ENCODE measurements at regions not wholly inside any gene's neighbourhood (a gene's known extent, or its start where the extent isn't known, plus 50 kb on each side); places are given as distances from the start of the nearest gene placed in this dataset.
"Not testable (repeated sequence)": the region's sequence is repeated elsewhere in the genome, so short reads cannot be mapped to it uniquely, and the experiment has no call there.

DNA sequence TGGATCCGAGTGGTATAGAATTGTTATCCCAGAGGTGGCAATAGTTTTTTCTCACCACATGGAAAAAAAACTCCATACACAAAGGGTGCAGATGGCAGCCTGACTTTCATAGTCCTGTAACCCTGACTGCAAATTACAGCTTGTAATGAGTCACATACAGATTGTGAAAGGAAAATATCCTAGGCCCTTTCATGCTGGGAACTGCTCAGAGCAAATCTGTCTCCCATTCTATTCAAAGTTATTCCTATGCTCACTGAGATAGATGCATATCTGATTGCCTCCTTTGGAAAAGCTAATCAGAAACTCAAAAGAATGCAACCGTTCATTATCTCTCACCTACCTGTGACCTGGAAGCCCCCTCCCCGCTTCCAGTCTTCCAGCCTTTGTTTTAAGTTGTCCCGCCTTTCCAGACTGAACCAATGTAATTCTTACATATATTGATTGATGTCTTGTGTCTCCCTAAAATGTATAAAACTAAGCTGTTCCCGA, 108.7 kb upstream of the MAP3K4 start:
- H3K27me3 ChIP-seq: no peaks in the 10 kb centered on the region
- TF ChIP-seq, protein P1, sequence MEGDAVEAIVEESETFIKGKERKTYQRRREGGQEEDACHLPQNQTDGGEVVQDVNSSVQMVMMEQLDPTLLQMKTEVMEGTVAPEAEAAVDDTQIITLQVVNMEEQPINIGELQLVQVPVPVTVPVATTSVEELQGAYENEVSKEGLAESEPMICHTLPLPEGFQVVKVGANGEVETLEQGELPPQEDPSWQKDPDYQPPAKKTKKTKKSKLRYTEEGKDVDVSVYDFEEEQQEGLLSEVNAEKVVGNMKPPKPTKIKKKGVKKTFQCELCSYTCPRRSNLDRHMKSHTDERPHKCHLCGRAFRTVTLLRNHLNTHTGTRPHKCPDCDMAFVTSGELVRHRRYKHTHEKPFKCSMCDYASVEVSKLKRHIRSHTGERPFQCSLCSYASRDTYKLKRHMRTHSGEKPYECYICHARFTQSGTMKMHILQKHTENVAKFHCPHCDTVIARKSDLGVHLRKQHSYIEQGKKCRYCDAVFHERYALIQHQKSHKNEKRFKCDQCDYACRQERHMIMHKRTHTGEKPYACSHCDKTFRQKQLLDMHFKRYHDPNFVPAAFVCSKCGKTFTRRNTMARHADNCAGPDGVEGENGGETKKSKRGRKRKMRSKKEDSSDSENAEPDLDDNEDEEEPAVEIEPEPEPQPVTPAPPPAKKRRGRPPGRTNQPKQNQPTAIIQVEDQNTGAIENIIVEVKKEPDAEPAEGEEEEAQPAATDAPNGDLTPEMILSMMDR (IDR thresholded peaks at IDR 0.05): no peak
- no peaks in the 10 kb centered on the region for H3K9me3 ChIP-seq
- no peak for DNase-seq
- H3K36me3 ChIP-seq: no peaks in the 10 kb centered on the region
- no peak overlapping the region for H3K27ac ChIP-seq
- intact Hi-C loops (cut with DNase I; ENCODE audit: low total_unique reads): no loop called here
- peaks cover 0 to 18% (median under 1%) of the 10 kb centered on the region in 4 donors for H3K4me1 ChIP-seq
- no peak overlapping the region for H3K4me3 ChIP-seq

DNA sequence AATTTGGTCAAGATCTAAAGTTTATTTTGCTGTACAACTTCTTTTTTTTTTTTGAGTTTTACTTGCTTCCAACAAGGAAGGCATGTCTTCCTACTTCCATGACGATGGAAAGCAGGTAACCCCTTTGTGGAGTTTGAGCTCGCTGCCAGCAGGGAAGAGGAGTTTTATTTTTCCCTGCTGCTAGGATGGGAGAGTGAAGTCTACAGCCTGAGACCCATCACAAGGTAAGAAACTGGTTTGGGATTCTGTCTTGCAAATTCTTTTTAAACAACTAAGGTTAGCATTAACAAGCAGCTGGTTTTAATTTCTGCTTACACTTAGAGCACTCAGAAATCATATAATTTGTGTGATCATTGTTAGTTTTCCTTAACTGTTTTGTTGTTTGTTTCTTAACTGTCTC, 108.0 kb upstream of the MAP3K4 start:
- intact Hi-C loops (cut with DNase I; ENCODE audit: low total_unique reads): no loop called here

DNA sequence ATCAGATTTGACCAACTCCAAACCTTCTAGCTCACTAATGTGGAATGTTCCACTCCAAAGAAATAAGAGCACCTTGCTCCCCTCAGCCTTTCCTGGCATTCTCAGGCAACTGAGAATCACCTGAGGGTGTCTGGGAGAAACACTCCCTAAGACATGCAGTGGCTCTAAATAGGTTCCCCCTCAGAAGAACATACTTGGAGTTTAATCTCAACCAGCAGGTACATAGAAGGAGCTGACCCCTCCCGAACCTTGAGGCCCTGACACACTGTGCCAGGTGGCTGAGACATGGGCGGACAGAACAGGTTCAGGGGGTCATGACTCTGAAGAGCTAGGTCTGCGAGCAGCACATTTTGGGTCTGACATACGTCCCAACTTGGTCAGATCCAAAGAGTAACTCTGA, 107.6 kb upstream of the MAP3K4 start:
- H3K4me3 ChIP-seq: no peak overlapping the region
- H3K4me1 ChIP-seq: peaks cover 0 to 30% (median 5%) of the 10 kb centered on the region in 4 donors
- no peak overlapping the region for H3K27ac ChIP-seq
- H3K9me3 ChIP-seq: no peaks in the 10 kb centered on the region
- intact Hi-C loops (cut with DNase I; ENCODE audit: low total_unique reads): no loop called here
- no peaks in the 10 kb centered on the region for H3K36me3 ChIP-seq
- H3K27me3 ChIP-seq: no peaks in the 10 kb centered on the region
- DNase-seq: no peak
- TF ChIP-seq, protein P1 (IDR thresholded peaks at IDR 0.05): no peak

More for the DNA sequence above, 108.0 kb upstream of the MAP3K4 start:
- Histone ChIP-seq H3K27ac (no peak overlapping the region), H3K4me1 (peaks cover 0 to 25% (median 4%) of the 10 kb centered on the region in 4 donors), H3K9me3 (no peaks in the 10 kb centered on the region), H3K27me3 (no peaks in the 10 kb centered on the region), H3K36me3 (no peaks in the 10 kb centered on the region), H3K4me3 (no peak overlapping the region)
- TF ChIP-seq, protein P1 (IDR thresholded peaks at IDR 0.05): no peak
- no peak for DNase-seq

DNA sequence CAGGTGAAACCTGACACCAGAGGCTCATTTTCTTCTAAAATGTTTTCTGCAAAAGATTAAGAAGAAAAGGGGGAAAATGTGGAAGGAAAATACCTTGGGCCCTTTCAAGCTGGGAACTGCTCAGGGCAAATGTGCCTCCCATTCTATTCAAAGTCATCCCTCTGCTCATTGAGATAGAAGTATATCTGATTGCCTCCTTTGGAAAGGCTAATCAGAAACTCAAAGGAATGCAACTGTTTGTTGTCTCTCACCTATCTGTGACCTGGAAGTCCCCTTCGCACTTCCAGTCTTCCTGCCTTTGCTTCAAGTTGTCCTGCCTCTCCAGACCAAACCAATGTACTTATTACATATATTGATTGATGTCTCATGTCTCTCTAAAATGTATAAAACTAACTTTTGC, 102.4 kb upstream of the MAP3K4 start:
- H3K27me3 ChIP-seq; H3K36me3 ChIP-seq; DNase-seq; H3K9me3 ChIP-seq; intact Hi-C loops (cut with DNase I; ENCODE audit: low total_unique reads); H3K4me3 ChIP-seq: not testable (repeated sequence)
- Histone ChIP-seq H3K4me1 (peaks cover 0 to 38% (median 10%) of the 10 kb centered on the region in 4 donors), H3K27ac (peak overlapping the region in 1 of 2 donors; percentile 47)

DNA sequence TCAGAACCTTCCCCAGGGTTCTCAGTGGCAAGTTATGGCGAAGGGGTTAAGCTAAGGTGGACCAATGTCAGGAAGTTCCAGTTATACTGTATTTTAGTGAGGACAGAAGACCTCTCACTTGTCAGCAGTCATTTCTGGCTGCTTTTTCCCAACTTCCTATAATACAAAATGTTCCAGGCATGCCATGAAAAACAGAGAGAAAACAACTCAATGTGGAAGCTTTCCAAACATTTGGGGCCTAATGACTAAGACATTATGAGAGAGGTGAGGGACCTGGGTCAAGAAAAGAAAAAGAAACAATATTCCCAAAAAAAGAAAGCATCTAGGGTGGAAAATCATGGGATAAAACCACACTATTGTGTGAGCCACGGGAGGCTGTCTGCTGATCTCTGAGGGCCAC, 99.9 kb upstream of the MAP3K4 start:
- Histone ChIP-seq H3K27ac (peak overlapping the region; percentile 43 to 47), H3K27me3 (no peaks in the 10 kb centered on the region), H3K4me3 (no peak overlapping the region), H3K4me1 (peaks cover 0 to 38% (median 10%) of the 10 kb centered on the region in 4 donors), H3K36me3 (no peaks in the 10 kb centered on the region), H3K9me3 (no peaks in the 10 kb centered on the region)
- no peak for DNase-seq
- intact Hi-C loops (cut with DNase I; ENCODE audit: low total_unique reads): no loop called here
- TF ChIP-seq, protein P1 (IDR thresholded peaks at IDR 0.05): no peak

DNA sequence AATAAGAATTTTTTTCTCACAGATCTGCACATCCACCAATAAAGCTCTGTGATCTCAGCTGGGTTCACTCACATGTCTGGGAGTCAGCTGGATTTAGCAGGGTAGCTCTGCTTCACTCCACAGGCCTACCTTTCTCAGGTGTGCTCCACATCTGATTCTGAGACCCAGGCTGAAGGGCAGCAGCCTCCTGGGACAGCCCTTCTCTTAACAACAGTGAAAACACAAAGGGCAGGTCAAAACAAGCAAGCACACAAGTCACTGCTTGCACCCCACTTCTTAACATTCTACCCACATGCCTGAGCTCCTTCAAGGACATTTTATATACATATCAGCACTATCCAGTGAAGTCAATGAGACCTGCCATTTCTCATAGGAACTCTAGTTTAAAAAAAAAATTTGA, 96.0 kb upstream of the MAP3K4 start:
- Histone ChIP-seq H3K36me3 (no peaks in the 10 kb centered on the region), H3K4me3 (no peak overlapping the region), H3K9me3 (no peaks in the 10 kb centered on the region), H3K4me1 (peaks cover 0 to 18% (median 5%) of the 10 kb centered on the region in 4 donors), H3K27ac (no peak overlapping the region), H3K27me3 (no peaks in the 10 kb centered on the region)
- DNase-seq: no peak
- intact Hi-C loops (cut with DNase I; ENCODE audit: low total_unique reads): no loop called here
- TF ChIP-seq, protein P1 (IDR thresholded peaks at IDR 0.05): no peak
